K562 (cell line): ENCODE measurements at regions not wholly inside any gene's neighbourhood (a gene's known extent, or its start where the extent isn't known, plus 50 kb on each side); places are given as distances from the start of the nearest gene placed in this dataset.

Experiments used
- ATAC-seq: fragments of 200-7000 bp; cut with Tn5 transposase; 3 replicates; pipeline ENCODE4 v1.9.1; 2020; ENCODE audit warnings: moderate library complexity
- BruUV-seq: library from RNA; stranded (reverse); fragments of 400-500 nt; replicated peaks from 2 replicates; lab custom pipeline; 2021; lab: Mats Ljungman, UMichigan
- CTCF ChIA-PET: fragments of 300-600 bp; formaldehyde crosslinking; extraction: SDS; loops from one replicate; lab custom pipeline; 2021; ENCODE audit warnings: low intra/inter-chr PET ratio; lab: Yijun Ruan, JAX
- POLR2A ChIA-PET: fragments of 300-600, 350-650 bp; sonication (Branson Sonifier 250); formaldehyde crosslinking; extraction: SDS; loops from one replicate; lab custom pipeline; 2021; ENCODE audit warnings: antibody characterized with exemption, inconsistent platforms; lab: Yijun Ruan, JAX
- DNase-seq, 4 experiments: peaks; one replicate each; pipeline versions ENCODE4 v3.0.0 to v3.0.0-alpha.2; 2011 to 2018; ENCODE audit warnings: low spot score in 3 of 4, mixed read lengths in 3 of 4; ENCODE audit errors: extremely low read depth in 1 of 4
- FAIRE-seq: peaks from 2 replicates; lab custom pipeline; 2011; peaks lifted over from hg19 to GRCh38; lab: Jason Lieb, UNC
- H2AFZ ChIP-seq: 2 replicates; pipeline ENCODE4 v1.6.0; 2011; ENCODE audit warnings: low read depth, low read length, control low read depth, inconsistent platforms
- H3K27ac ChIP-seq: fragments of 200-600 bp; 3 replicates; pipeline ENCODE4 v1.8.0; 2011; ENCODE audit warnings: low read depth, mild to moderate bottlenecking, control low read depth, inconsistent platforms, low read length, moderate library complexity, mixed read lengths; ENCODE audit errors: extremely low read depth
- H3K27me3 ChIP-seq, 2 experiments: fragments of 300-600 bp in 1 of 2; 2 replicates in 1 of 2; 3 replicates in 1 of 2; pipeline versions ENCODE4 v1.6.0 to v1.8.0; 2011; ENCODE audit warnings: inconsistent platforms in 2 of 2, low read length in 2 of 2, mild to moderate bottlenecking in 1 of 2, mixed read lengths in 1 of 2, moderate library complexity in 1 of 2; ENCODE audit not compliant: control insufficient read depth in 2 of 2, insufficient read depth in 2 of 2
- H3K36me3 ChIP-seq: fragments of 300-600 bp; 3 replicates; pipeline ENCODE4 v1.8.0; 2011; ENCODE audit warnings: mild to moderate bottlenecking, low read length, inconsistent platforms; ENCODE audit not compliant: control insufficient read depth, insufficient read depth
- H3K4me1 ChIP-seq, 2 experiments: fragments of 200-600 bp in 1 of 2; replicated peaks in 1 of 2; 2 replicates in 1 of 2; 3 replicates in 1 of 2; pipeline versions ENCODE4 v1.5.1 to v1.8.0; 2011; ENCODE audit warnings: inconsistent platforms in 2 of 2, low read length in 2 of 2, mild to moderate bottlenecking in 1 of 2, mixed read lengths in 1 of 2, moderate library complexity in 1 of 2; ENCODE audit not compliant: control insufficient read depth in 2 of 2, insufficient read depth in 2 of 2
- H3K4me2 ChIP-seq: 2 replicates; pipeline ENCODE4 v1.6.1; 2011; ENCODE audit warnings: low read length, control low read depth, inconsistent platforms, mixed read lengths; ENCODE audit not compliant: insufficient read depth
- H3K4me3 ChIP-seq: fragments of 200-600 bp; sonication (generic), shearing (Covaris generic); 2 replicates; pipeline ENCODE4 v1.5.1; 2016; ENCODE audit warnings: control low read depth, inconsistent platforms
- H3K79me2 ChIP-seq: fragments of 200-600 bp; 3 replicates; pipeline ENCODE4 v1.8.0; 2011; ENCODE audit warnings: low read length, inconsistent platforms; ENCODE audit not compliant: control insufficient read depth, insufficient read depth
- H3K9ac ChIP-seq, 2 experiments: 2 replicates each; pipeline versions ENCODE4 v1.6.0 to v1.6.1; 2011; ENCODE audit warnings: low read depth in 2 of 2, low read length in 2 of 2, control low read depth in 1 of 2, inconsistent platforms in 1 of 2, mild to moderate bottlenecking in 1 of 2, mixed read lengths in 1 of 2; ENCODE audit not compliant: insufficient read depth in 1 of 2
- H3K9me1 ChIP-seq: one replicate; pipeline ENCODE4 v1.6.0; 2011; ENCODE audit warnings: inconsistent platforms, mild to moderate bottlenecking, low read length, moderate library complexity; ENCODE audit not compliant: control insufficient read depth, insufficient read depth
- H3K9me3 ChIP-seq: replicated peaks from 2 replicates; pipeline ENCODE4 v1.5.1; 2011; ENCODE audit warnings: low read depth, low read length, inconsistent platforms; ENCODE audit not compliant: control insufficient read depth, insufficient read depth
- H4K20me1 ChIP-seq: replicated peaks from 2 replicates; pipeline ENCODE4 v1.6.1; 2011; ENCODE audit warnings: low read length, inconsistent platforms, mixed read lengths; ENCODE audit not compliant: control insufficient read depth, insufficient read depth
- CBFB ChIP-seq: sonication (generic); formaldehyde crosslinking; IDR thresholded peaks from 2 replicates; pipeline ENCODE4 v1.4.0; 2020; ENCODE audit warnings: mild to moderate bottlenecking, missing genetic modification reagents
- CTBP1 ChIP-seq: fragments of 450-650 bp; IDR thresholded peaks from 2 replicates; pipeline ENCODE4 v1.6.1; 2016; ENCODE audit warnings: borderline replicate concordance
- ETV1 ChIP-seq: fragments of 450-650 bp; conservative IDR thresholded peaks from 2 replicates; pipeline ENCODE4 v1.6.1; 2016; ENCODE audit warnings: missing genetic modification characterization, control low read depth, low read depth, missing compliant biosample characterization
- MCM5 ChIP-seq: fragments of 450-650 bp; IDR thresholded peaks from 2 replicates; pipeline ENCODE4 v1.6.1; 2016; ENCODE audit warnings: low read depth
- PTBP1 ChIP-seq: fragments of 200-400 bp; formaldehyde crosslinking; IDR thresholded peaks from 2 replicates; pipeline ENCODE4 v1.6.1; 2017; ENCODE audit warnings: low read depth, low read length
- RHOXF2B ChIP-seq: fragments of 250-450 bp; sonication (Bioruptor Pico); conservative IDR thresholded peaks from 2 replicates; pipeline ENCODE4 v1.5.1; 2021
- SMAD3 ChIP-seq: fragments of 450-650 bp; formaldehyde crosslinking; conservative IDR thresholded peaks from 2 replicates; pipeline ENCODE4 v1.4.0; 2020; ENCODE audit warnings: mild to moderate bottlenecking
- TEAD2 ChIP-seq: fragments of 450-650 bp; IDR thresholded peaks from 2 replicates; pipeline ENCODE4 v1.6.1; 2016; ENCODE audit warnings: missing genetic modification characterization, control low read depth, missing compliant biosample characterization
- ZNF184 ChIP-seq: sonication (generic); formaldehyde crosslinking; IDR thresholded peaks from 2 replicates; pipeline ENCODE4 v1.5.0; 2020; ENCODE audit warnings: missing genetic modification reagents
- WGBS: fragments of 100-300 bp; shearing (Covaris generic); methylation state at CpG from one replicate; pipeline ENCODE4 v1.1.6; 2016; ENCODE audit warnings: low coverage, mixed read lengths; ENCODE audit not compliant: insufficient coverage; ENCODE audit errors: missing lambda C conversion rate; 5-methylcytosine and 5-hydroxymethylcytosine counted together
- in situ Hi-C: fragments of 300-500 bp; cut with MboI; formaldehyde crosslinking; loops from 4 replicates; pipeline ENCODE4 v1.15.0; 2018; ENCODE audit warnings: inconsistent platforms, mixed read lengths
- intact Hi-C: fragments of 100-400 bp; cut with micrococcal nuclease; formaldehyde crosslinking; loops from 2 replicates; pipeline ENCODE4 v1.14.2; 2022
- TF ChIP-seq, protein P1 (sequence below): sonication (generic); formaldehyde crosslinking; IDR thresholded peaks from 2 replicates; pipeline ENCODE4 v1.8.0; 2022; ENCODE audit warnings: missing genetic modification reagents, mild to moderate bottlenecking, moderate library complexity, borderline replicate concordance
- TF ChIP-seq, protein P2 (sequence below): sonication (generic); formaldehyde crosslinking; IDR thresholded peaks from 2 replicates; pipeline ENCODE4 v1.9.0; 2022; ENCODE audit warnings: mild to moderate bottlenecking, missing genetic modification reagents
- TF ChIP-seq, protein P3 (sequence below): fragments of 250-450 bp; sonication (Bioruptor Pico); IDR thresholded peaks from 2 replicates; pipeline ENCODE4 v1.9.0; 2021; ENCODE audit warnings: mild to moderate bottlenecking

DNA sequence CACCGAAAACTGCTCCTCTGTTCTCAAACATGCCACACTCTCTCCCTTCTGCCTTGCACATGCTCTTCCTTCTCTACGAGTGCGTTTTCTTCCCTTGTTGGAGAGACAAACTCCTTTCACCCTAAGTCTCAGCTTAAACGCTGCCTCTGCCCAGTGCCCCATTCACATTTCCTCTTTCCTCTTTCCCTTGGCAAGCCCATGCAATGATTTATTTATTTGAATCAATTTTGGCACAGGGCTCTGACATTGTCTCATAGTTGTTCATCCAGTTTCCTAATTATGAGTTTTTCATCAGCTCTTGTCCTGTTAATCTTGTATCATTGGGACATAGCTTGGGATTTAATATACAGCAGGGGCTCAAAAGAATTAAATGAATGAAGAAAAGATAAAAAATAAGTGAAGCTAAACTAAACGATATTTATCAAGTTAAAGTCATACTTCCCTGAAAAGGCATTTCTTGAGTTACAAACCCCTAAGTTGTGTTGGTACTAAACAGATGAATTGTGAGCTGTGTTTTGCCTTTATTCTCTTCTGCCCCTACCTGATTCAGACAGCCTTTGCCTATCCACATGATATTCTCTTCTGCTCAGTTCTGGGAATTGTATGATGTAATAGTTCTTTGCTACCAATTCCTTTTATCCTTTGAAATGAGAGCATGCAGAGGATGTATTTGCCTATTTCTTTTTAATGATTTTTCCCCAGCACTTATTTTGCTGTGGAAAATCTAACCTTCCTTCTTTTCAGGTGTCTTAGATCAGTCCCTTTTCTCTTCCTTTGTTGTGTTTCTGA lies 704.4 kb downstream of the UTRN start:
- Histone ChIP-seq H2AFZ (no peak overlapping the region), H3K27me3 (no peaks in the 10 kb centered on the region), H3K4me1 (no peaks in the 10 kb centered on the region), H3K36me3 (no peaks in the 10 kb centered on the region), H4K20me1 (no peaks in the 10 kb centered on the region), H3K4me2 (no peak overlapping the region), H3K9me1 (no peaks in the 10 kb centered on the region), H3K9ac (no peak overlapping the region), H3K27ac (no peak overlapping the region), H3K79me2 (no peaks in the 10 kb centered on the region), H3K4me3 (no peak overlapping the region), H3K9me3 (no peaks in the 10 kb centered on the region)
- BruUV-seq, result no TSS peak
- FAIRE-seq, result no peak
- DNase-seq, result no peak
- intact Hi-C loops (no loop called here), in situ Hi-C loops (no loop called here)
- POLR2A ChIA-PET, result no interaction called here
- TF ChIP-seq ETV1 (tag), result no peak
- TF ChIP-seq, protein P1, sequence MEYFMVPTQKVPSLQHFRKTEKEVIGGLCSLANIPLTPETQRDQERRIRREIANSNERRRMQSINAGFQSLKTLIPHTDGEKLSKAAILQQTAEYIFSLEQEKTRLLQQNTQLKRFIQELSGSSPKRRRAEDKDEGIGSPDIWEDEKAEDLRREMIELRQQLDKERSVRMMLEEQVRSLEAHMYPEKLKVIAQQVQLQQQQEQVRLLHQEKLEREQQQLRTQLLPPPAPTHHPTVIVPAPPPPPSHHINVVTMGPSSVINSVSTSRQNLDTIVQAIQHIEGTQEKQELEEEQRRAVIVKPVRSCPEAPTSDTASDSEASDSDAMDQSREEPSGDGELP (CRISPR knock-in tag), result no peak
- TF ChIP-seq TEAD2 (tag), result no peak
- TF ChIP-seq ZNF184 (CRISPR knock-in tag), result no peak
- no peak for TF ChIP-seq CTBP1
- TF ChIP-seq RHOXF2B (CRISPR knock-in tag), result no peak
- TF ChIP-seq, protein P2, sequence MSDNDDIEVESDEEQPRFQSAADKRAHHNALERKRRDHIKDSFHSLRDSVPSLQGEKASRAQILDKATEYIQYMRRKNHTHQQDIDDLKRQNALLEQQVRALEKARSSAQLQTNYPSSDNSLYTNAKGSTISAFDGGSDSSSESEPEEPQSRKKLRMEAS, result no peak
- TF ChIP-seq, protein P3, sequence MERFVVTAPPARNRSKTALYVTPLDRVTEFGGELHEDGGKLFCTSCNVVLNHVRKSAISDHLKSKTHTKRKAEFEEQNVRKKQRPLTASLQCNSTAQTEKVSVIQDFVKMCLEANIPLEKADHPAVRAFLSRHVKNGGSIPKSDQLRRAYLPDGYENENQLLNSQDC, result no peak
- TF ChIP-seq SMAD3, result no peak
- TF ChIP-seq CBFB (CRISPR knock-in tag), result no peak
- TF ChIP-seq MCM5, result no peak
- TF ChIP-seq PTBP1, result no peak
- WGBS, result 0% methylated on average over 5 of the region's 5 CpGs
- no peak for ATAC-seq
- CTCF ChIA-PET, result no interaction called here
